ENCODE measurements at regions not wholly inside any gene's neighbourhood (a gene's known extent, or its start where the extent isn't known, plus 50 kb on each side); places are given as distances from the start of the nearest gene placed in this dataset.

DNA sequence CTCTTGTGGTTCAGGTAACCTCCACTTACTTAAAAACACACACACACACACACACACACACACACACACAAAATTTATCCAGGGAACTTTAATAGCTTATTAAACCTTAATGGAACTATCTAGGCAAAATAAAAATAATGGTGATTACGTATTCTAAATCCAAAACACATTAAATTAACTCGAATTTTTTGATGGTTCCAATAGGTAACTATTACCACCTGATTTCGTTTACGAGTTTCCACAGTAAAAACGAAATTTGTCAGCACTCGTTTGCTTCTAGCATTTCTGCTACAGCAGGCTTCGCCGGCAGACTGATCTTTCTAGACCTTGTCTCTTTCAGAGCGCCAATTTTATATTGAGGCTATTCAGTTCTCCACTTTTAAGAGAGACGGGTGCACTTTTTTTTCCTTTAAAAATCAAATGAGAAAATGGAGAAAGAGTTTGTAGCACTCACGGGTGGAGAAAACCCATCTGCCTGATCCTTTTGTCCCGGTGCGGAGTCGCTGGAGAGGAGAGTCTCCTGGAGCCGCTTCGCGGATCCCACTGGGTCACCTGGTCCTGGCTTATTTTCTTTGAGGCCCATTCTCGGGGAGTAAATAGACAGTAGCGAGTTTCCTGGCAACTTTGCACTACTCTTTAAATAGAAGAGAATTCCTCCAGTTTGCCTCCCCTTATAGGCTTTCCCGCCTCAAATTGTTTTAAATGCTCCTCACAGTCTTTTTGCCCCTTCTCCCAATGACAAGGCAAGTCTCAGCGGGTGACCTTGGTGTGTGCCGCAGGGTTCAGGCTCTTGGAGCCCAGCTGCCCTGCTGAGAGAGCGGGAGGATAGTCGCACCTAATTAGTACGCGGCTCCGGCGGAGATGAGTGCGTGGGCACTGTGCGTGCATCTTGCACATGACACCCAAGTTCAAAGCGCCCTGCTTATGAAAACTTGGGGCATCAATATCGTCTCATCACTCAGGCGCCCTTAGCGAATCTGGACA lies 117.0 kb downstream of the KCNRG start (continued):
- TF ChIP-seq, protein P1, sequence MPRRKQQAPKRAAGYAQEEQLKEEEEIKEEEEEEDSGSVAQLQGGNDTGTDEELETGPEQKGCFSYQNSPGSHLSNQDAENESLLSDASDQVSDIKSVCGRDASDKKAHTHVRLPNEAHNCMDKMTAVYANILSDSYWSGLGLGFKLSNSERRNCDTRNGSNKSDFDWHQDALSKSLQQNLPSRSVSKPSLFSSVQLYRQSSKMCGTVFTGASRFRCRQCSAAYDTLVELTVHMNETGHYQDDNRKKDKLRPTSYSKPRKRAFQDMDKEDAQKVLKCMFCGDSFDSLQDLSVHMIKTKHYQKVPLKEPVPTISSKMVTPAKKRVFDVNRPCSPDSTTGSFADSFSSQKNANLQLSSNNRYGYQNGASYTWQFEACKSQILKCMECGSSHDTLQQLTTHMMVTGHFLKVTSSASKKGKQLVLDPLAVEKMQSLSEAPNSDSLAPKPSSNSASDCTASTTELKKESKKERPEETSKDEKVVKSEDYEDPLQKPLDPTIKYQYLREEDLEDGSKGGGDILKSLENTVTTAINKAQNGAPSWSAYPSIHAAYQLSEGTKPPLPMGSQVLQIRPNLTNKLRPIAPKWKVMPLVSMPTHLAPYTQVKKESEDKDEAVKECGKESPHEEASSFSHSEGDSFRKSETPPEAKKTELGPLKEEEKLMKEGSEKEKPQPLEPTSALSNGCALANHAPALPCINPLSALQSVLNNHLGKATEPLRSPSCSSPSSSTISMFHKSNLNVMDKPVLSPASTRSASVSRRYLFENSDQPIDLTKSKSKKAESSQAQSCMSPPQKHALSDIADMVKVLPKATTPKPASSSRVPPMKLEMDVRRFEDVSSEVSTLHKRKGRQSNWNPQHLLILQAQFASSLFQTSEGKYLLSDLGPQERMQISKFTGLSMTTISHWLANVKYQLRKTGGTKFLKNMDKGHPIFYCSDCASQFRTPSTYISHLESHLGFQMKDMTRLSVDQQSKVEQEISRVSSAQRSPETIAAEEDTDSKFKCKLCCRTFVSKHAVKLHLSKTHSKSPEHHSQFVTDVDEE (CRISPR knock-in tag; IDR thresholded peaks at IDR 0.05) = no peak
- TF ChIP-seq PPARA (CRISPR knock-in tag; IDR thresholded peaks at IDR 0.05; ENCODE audit: borderline replicate concordance) = no peak

DNA sequence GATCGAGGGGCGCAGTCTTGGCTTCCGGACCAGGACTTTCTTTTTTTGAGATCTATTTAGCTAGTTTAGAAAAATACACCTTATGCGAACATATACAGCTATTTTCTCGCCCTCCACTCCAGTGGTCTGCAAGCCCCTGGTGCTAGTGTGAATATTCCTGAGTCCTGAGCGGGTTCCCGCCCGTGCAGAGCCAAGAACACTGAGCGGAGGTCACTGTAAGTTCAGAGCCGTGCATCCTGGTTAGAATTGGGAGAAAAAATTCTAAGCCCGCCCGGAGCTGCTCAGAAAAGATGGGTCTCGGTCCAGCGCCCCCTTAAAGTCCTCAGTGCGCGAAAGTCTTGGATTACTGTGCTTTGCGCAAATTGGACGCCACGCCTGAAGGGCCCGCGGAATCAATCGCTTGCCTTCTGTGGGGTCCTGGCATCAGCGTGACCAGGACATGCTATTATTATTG lies 117.7 kb downstream of the KCNRG start:
- TF ChIP-seq OSR1 (CRISPR knock-in tag; IDR thresholded peaks at IDR 0.05) = no peak
- TF ChIP-seq SNAI2 (CRISPR knock-in tag; IDR thresholded peaks at IDR 0.05) = no peak
- no peak for TF ChIP-seq ZNF8 (CRISPR knock-in tag; IDR thresholded peaks at IDR 0.05)
- no peak for TF ChIP-seq BACH2 (CRISPR knock-in tag; IDR thresholded peaks at IDR 0.05; ENCODE audit: borderline replicate concordance)
- TF ChIP-seq, protein P1 (CRISPR knock-in tag; IDR thresholded peaks at IDR 0.05) = no peak
- no peak for TF ChIP-seq RARB (CRISPR knock-in tag; IDR thresholded peaks at IDR 0.05)
- TF ChIP-seq ZNF565 (CRISPR knock-in tag; conservative IDR thresholded peaks at IDR 0.05; ENCODE audit: low read depth) = no peak
- TF ChIP-seq ZC3H10 (CRISPR knock-in tag; IDR thresholded peaks at IDR 0.05) = no peak
- TF ChIP-seq, protein P2, sequence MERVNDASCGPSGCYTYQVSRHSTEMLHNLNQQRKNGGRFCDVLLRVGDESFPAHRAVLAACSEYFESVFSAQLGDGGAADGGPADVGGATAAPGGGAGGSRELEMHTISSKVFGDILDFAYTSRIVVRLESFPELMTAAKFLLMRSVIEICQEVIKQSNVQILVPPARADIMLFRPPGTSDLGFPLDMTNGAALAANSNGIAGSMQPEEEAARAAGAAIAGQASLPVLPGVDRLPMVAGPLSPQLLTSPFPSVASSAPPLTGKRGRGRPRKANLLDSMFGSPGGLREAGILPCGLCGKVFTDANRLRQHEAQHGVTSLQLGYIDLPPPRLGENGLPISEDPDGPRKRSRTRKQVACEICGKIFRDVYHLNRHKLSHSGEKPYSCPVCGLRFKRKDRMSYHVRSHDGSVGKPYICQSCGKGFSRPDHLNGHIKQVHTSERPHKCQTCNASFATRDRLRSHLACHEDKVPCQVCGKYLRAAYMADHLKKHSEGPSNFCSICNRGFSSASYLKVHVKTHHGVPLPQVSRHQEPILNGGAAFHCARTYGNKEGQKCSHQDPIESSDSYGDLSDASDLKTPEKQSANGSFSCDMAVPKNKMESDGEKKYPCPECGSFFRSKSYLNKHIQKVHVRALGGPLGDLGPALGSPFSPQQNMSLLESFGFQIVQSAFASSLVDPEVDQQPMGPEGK (CRISPR knock-in tag; IDR thresholded peaks at IDR 0.05; ENCODE audit: borderline replicate concordance) = no peak
- TF ChIP-seq, protein P3, sequence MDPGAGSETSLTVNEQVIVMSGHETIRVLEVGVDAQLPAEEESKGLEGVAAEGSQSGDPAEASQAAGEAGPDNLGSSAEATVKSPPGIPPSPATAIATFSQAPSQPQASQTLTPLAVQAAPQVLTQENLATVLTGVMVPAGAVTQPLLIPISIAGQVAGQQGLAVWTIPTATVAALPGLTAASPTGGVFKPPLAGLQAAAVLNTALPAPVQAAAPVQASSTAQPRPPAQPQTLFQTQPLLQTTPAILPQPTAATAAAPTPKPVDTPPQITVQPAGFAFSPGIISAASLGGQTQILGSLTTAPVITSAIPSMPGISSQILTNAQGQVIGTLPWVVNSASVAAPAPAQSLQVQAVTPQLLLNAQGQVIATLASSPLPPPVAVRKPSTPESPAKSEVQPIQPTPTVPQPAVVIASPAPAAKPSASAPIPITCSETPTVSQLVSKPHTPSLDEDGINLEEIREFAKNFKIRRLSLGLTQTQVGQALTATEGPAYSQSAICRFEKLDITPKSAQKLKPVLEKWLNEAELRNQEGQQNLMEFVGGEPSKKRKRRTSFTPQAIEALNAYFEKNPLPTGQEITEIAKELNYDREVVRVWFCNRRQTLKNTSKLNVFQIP (CRISPR knock-in tag; IDR thresholded peaks at IDR 0.05; ENCODE audit: borderline replicate concordance, low read depth) = no peak
- no peak for ATAC-seq

DNA sequence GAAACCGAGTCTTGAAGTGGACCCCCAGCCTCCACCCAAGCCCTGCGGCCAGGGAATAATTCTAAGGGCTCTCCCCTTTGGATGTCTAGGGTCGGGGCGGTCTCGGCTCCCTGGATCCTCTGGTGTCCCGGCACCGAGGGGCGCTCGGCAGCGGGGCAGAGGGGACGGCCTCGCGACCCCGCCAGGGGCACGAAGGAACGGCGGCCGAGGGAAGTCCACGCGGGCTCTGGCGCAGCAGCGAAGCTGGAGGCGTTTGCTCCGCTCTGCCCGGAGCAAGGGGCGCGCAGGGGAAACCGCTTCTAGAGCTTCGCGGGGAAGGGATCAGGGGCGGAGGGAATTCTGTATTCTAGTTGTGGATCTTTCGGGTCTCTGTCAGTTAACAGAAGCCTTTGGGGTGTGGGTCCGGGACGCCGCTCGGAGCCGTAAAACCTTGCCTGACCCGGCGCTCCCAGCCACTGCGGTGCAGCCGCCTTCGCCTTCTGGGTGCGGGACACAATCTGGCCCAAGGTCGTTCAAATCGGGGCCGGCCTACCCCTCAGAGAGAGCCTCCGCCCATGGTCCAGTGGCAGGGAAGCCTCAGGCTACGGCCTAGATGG lies 118.2 kb downstream of the KCNRG start:
- ATAC-seq = no peak
- no peak for TF ChIP-seq TOX (CRISPR knock-in tag; IDR thresholded peaks at IDR 0.05; ENCODE audit: borderline replicate concordance)
- TF ChIP-seq PPARA (CRISPR knock-in tag; IDR thresholded peaks at IDR 0.05; ENCODE audit: borderline replicate concordance) = no peak
- TF ChIP-seq, protein P2 (CRISPR knock-in tag; IDR thresholded peaks at IDR 0.05; ENCODE audit: borderline replicate concordance) = no peak
- TF ChIP-seq RARB (CRISPR knock-in tag; IDR thresholded peaks at IDR 0.05) = no peak
- TF ChIP-seq ARNTL (CRISPR knock-in tag; IDR thresholded peaks at IDR 0.05; ENCODE audit: borderline replicate concordance, low read depth) = no peak
- no peak for TF ChIP-seq ESRRG (CRISPR knock-in tag; IDR thresholded peaks at IDR 0.05)
- TF ChIP-seq, protein P1 (CRISPR knock-in tag; IDR thresholded peaks at IDR 0.05) = no peak
- TF ChIP-seq, protein P3 (CRISPR knock-in tag; IDR thresholded peaks at IDR 0.05; ENCODE audit: borderline replicate concordance, low read depth) = no peak
- TF ChIP-seq ZNF70 (CRISPR knock-in tag; IDR thresholded peaks at IDR 0.05) = no peak
- TF ChIP-seq, protein P4, sequence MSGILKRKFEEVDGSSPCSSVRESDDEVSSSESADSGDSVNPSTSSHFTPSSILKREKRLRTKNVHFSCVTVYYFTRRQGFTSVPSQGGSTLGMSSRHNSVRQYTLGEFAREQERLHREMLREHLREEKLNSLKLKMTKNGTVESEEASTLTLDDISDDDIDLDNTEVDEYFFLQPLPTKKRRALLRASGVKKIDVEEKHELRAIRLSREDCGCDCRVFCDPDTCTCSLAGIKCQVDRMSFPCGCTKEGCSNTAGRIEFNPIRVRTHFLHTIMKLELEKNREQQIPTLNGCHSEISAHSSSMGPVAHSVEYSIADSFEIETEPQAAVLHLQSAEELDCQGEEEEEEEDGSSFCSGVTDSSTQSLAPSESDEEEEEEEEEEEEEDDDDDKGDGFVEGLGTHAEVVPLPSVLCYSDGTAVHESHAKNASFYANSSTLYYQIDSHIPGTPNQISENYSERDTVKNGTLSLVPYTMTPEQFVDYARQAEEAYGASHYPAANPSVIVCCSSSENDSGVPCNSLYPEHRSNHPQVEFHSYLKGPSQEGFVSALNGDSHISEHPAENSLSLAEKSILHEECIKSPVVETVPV (CRISPR knock-in tag; IDR thresholded peaks at IDR 0.05) = no peak

Data from SK-N-SH treated with all-trans-retinoic acid at 6 μM for 48 hours (cell line).